Tibial nerve (tissue), 3 donors: ENCODE measurements at regions not wholly inside any gene's neighbourhood (a gene's known extent, or its start where the extent isn't known, plus 50 kb on each side); places are given as distances from the start of the nearest gene placed in this dataset.

ENCODE experiments used
- POLR2A ChIP-seq, 2 donors: fragments of 450-650 bp; IDR thresholded peaks; one replicate each; pipeline ENCODE4 v1.6.1; 2017; ENCODE audit warnings: antibody characterized with exemption in 2 of 2, mild to moderate bottlenecking in 2 of 2, moderate library complexity in 2 of 2
- TF ChIP-seq, protein P1 (sequence below), 5 experiments: fragments of 200-600 bp in 3 of 5; fragments of 450-650 bp in 2 of 5; sonication (generic) in 3 of 5; IDR thresholded peaks; one replicate each; pipeline ENCODE4 v1.5.1; 2016 to 2019; ENCODE audit warnings: antibody characterized with exemption in 5 of 5, mild to moderate bottlenecking in 3 of 5, moderate library complexity in 2 of 5

DNA sequence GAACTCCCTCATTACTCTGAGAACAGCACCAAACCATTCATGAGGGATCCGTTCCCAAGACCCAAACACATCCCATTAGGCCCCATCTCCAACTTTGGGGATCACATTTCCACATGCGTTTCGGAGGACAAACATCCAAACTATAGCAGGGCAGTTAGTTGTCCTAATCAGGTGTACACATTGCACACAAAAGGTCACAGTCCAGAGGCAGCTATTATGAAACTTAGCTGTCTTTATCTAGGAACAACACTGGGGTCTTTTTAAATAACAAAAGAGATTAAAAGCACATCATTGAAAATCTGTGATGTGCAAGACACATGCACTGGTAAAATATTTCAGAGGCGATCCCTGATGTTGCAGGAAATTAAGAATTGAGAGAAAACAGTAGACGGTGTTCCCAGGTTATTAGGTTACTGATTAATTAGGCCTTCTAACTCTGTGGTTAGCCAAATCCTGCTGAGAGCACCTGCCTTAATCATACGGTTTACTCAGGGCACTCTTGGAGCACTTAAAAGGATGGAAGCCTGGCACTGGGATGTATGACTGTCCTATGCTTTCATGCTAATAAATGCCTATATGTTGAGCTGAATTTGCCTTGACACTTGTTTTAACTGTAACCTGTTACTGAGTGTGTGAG, 1574.5 kb upstream of the WWC1 start:
- TF ChIP-seq, protein P1, sequence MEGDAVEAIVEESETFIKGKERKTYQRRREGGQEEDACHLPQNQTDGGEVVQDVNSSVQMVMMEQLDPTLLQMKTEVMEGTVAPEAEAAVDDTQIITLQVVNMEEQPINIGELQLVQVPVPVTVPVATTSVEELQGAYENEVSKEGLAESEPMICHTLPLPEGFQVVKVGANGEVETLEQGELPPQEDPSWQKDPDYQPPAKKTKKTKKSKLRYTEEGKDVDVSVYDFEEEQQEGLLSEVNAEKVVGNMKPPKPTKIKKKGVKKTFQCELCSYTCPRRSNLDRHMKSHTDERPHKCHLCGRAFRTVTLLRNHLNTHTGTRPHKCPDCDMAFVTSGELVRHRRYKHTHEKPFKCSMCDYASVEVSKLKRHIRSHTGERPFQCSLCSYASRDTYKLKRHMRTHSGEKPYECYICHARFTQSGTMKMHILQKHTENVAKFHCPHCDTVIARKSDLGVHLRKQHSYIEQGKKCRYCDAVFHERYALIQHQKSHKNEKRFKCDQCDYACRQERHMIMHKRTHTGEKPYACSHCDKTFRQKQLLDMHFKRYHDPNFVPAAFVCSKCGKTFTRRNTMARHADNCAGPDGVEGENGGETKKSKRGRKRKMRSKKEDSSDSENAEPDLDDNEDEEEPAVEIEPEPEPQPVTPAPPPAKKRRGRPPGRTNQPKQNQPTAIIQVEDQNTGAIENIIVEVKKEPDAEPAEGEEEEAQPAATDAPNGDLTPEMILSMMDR (IDR thresholded peaks at IDR 0.05) = no peak
- no peak for TF ChIP-seq POLR2A (IDR thresholded peaks at IDR 0.05)
